ENCODE measurements at regions not wholly inside any gene's neighbourhood (a gene's known extent, or its start where the extent isn't known, plus 50 kb on each side); places are given as distances from the start of the nearest gene placed in this dataset.

GRCh38 chr4:83782591-83782990, 246.7 kb downstream of the GPAT3 start:
- CTCF ChIA-PET, result interaction anchor here (0.5 to 1.5 kb wide), 3 partner anchors 8 to 720 kb away, joined by 3 to 4 read pairs (median 4); no protein-coding TSS in a partner anchor
- Mint-ChIP-seq H3K4me3 (ENCODE audit: unreplicated experiment) (no peak overlapping the region), H3K9me3 (ENCODE audit: unreplicated experiment) (no peaks in the 10 kb centered on the region), H3K4me1 (ENCODE audit: insufficient read depth, unreplicated experiment) (peaks cover 6% of the 10 kb centered on the region), H3K27me3 (ENCODE audit: insufficient read depth, unreplicated experiment) (no peaks in the 10 kb centered on the region), H3K27ac (ENCODE audit: low read depth, unreplicated experiment) (no peak overlapping the region), H3K36me3 (ENCODE audit: insufficient read depth, unreplicated experiment) (no peaks in the 10 kb centered on the region)
- POLR2A ChIA-PET, result no interaction called here
- intact Hi-C loops (cut with micrococcal nuclease), result no loop called here
- DNase-seq (ENCODE audit: unreplicated experiment), result no peak
- no peak for TF ChIP-seq CTCF (IDR thresholded peaks at IDR 0.05; ENCODE audit: unreplicated experiment)
- no TSS peak for BruUV-seq (replicated peaks)

GRCh38 chr4:83781434-83781833, 245.5 kb downstream of the GPAT3 start:
- POLR2A ChIA-PET, result no interaction called here
- Mint-ChIP-seq H3K27ac (ENCODE audit: low read depth, unreplicated experiment) (no peak overlapping the region), H3K4me1 (ENCODE audit: insufficient read depth, unreplicated experiment) (peaks cover 6% of the 10 kb centered on the region), H3K36me3 (ENCODE audit: insufficient read depth, unreplicated experiment) (no peaks in the 10 kb centered on the region), H3K4me3 (ENCODE audit: unreplicated experiment) (no peak overlapping the region), H3K27me3 (ENCODE audit: insufficient read depth, unreplicated experiment) (no peaks in the 10 kb centered on the region), H3K9me3 (ENCODE audit: unreplicated experiment) (no peaks in the 10 kb centered on the region)
- intact Hi-C loops (cut with micrococcal nuclease), result loop anchor here (2.0 kb wide), 1 partner anchor 179 kb away; no protein-coding TSS in a partner anchor
- BruUV-seq (replicated peaks), result no TSS peak
- DNase-seq (ENCODE audit: unreplicated experiment), result no peak
- CTCF ChIA-PET, result interaction anchor here (0.7 to 1.7 kb wide), 8 partner anchors 11 to 656 kb away, joined by 3 to 5 read pairs (median 3); no protein-coding TSS in a partner anchor
- no peak for TF ChIP-seq CTCF (IDR thresholded peaks at IDR 0.05; ENCODE audit: unreplicated experiment)

GRCh38 chr4:83780053-83780733, 244.3 kb downstream of the GPAT3 start:
- peak; percentile 29 for DNase-seq (ENCODE audit: unreplicated experiment)
- BruUV-seq (replicated peaks), result no TSS peak
- intact Hi-C loops (cut with micrococcal nuclease), result loop anchor here (2.0 kb wide), 1 partner anchor 181 kb away; no protein-coding TSS in a partner anchor
- CTCF ChIA-PET, result interaction anchor here (0.6 to 4.8 kb wide), 18 partner anchors 9 to 723 kb away, joined by 3 to 31 read pairs (median 3); no protein-coding TSS in a partner anchor
- H3K9me3 Mint-ChIP-seq (ENCODE audit: unreplicated experiment), result no peaks in the 10 kb centered on the region
- H3K36me3 Mint-ChIP-seq (ENCODE audit: insufficient read depth, unreplicated experiment), result no peaks in the 10 kb centered on the region
- no peaks in the 10 kb centered on the region for H3K27me3 Mint-ChIP-seq (ENCODE audit: insufficient read depth, unreplicated experiment)
- POLR2A ChIA-PET, result no interaction called here
- H3K27ac Mint-ChIP-seq (ENCODE audit: low read depth, unreplicated experiment), result no peak overlapping the region
- H3K4me3 Mint-ChIP-seq (ENCODE audit: unreplicated experiment), result no peak overlapping the region
- TF ChIP-seq CTCF (IDR thresholded peaks at IDR 0.05; ENCODE audit: unreplicated experiment), result peak; percentile 32
- peaks cover 6% of the 10 kb centered on the region for H3K4me1 Mint-ChIP-seq (ENCODE audit: insufficient read depth, unreplicated experiment)

- DNase-seq (ENCODE audit: unreplicated experiment), result no peak
- H3K9me3 Mint-ChIP-seq (ENCODE audit: unreplicated experiment), result no peaks in the 10 kb centered on the region
- H3K27me3 Mint-ChIP-seq (ENCODE audit: insufficient read depth, unreplicated experiment), result no peaks in the 10 kb centered on the region
- no peak overlapping the region for H3K27ac Mint-ChIP-seq (ENCODE audit: low read depth, unreplicated experiment)
- no peak for TF ChIP-seq CTCF (IDR thresholded peaks at IDR 0.05; ENCODE audit: unreplicated experiment)
- no peak overlapping the region for H3K4me3 Mint-ChIP-seq (ENCODE audit: unreplicated experiment)
- BruUV-seq (replicated peaks), result no TSS peak
- intact Hi-C loops (cut with micrococcal nuclease), result loop anchor here (2.0 to 10.0 kb wide), 2 partner anchors 181 to 275 kb away; no protein-coding TSS in a partner anchor
- POLR2A ChIA-PET, result no interaction called here
- H3K4me1 Mint-ChIP-seq (ENCODE audit: insufficient read depth, unreplicated experiment), result peaks cover 6% of the 10 kb centered on the region
- CTCF ChIA-PET, result interaction anchor here (0.6 to 4.8 kb wide), 15 partner anchors 9 to 724 kb away, joined by 3 to 31 read pairs (median 3); no protein-coding TSS in a partner anchor
- no peaks in the 10 kb centered on the region for H3K36me3 Mint-ChIP-seq (ENCODE audit: insufficient read depth, unreplicated experiment)
These were observed 243.5 kb downstream of the GPAT3 start for GRCh38 chr4:83779103-83780052.

Data from MCF 10A (cell line).